ENCODE measurements at regions not wholly inside any gene's neighbourhood (a gene's known extent, or its start where the extent isn't known, plus 50 kb on each side); places are given as distances from the start of the nearest gene placed in this dataset.

DNA sequence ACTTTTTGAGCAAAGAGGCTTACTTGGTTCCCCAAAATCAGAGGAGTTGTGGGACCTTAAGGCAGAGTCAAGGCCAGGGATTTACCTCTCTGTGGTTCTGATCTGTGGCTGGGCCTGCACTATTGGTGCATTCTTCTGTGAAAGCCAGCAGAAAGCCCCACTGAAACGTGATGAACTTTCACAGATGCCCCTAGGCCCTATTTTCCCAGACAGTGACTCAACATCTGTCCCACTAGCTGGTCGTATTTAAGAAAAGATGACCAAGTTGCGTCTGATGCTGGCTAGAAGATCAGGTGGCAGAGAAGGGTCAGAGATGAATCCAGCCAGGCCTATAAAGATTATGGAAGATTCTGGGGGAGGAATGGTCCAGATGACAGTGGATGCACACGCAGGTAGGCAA lies 153.1 kb downstream of the ACTL7B start:
- no peaks in the 10 kb centered on the region for H3K27me3 ChIP-seq (ENCODE audit: insufficient read depth, insufficient read length)
- H3K9me3 ChIP-seq (ENCODE audit: insufficient read depth, low read length) = no peaks in the 10 kb centered on the region
- TF ChIP-seq ZNF274 (IDR thresholded peaks at IDR 0.05; ENCODE audit: low read depth, low read length) = no peak
- no peak for TF ChIP-seq SUZ12 (IDR thresholded peaks at IDR 0.05; ENCODE audit: extremely low read depth, insufficient read depth, insufficient read length)
- no peak for TF ChIP-seq YY1 (IDR thresholded peaks at IDR 0.05; ENCODE audit: insufficient read depth, insufficient read length)
- no peaks in the 10 kb centered on the region for H3K4me1 ChIP-seq (ENCODE audit: insufficient read depth, insufficient read length)
- H3K9ac ChIP-seq (ENCODE audit: insufficient read length, low read depth) = no peak overlapping the region
- DNase-seq (ENCODE audit: low read depth, low spot score) = no peak
- H3K4me3 ChIP-seq (ENCODE audit: insufficient read length, low read depth) = no peak overlapping the region
- no peaks in the 10 kb centered on the region for H3K36me3 ChIP-seq (ENCODE audit: insufficient read depth, insufficient read length, low read length)

- Histone ChIP-seq H3K36me3 (ENCODE audit: insufficient read depth, insufficient read length, low read length) (no peaks in the 10 kb centered on the region), H3K27me3 (ENCODE audit: insufficient read depth, insufficient read length) (no peaks in the 10 kb centered on the region), H3K9me3 (ENCODE audit: insufficient read depth, low read length) (peaks cover 17% of the 10 kb centered on the region), H3K4me1 (ENCODE audit: insufficient read depth, insufficient read length) (no peaks in the 10 kb centered on the region), H3K9ac (ENCODE audit: insufficient read length, low read depth) (no peak overlapping the region), H3K4me3 (ENCODE audit: insufficient read length, low read depth) (no peak overlapping the region)
- TF ChIP-seq ZNF274 (IDR thresholded peaks at IDR 0.05; ENCODE audit: low read depth, low read length) (no peak), SUZ12 (IDR thresholded peaks at IDR 0.05; ENCODE audit: extremely low read depth, insufficient read depth, insufficient read length) (no peak), YY1 (IDR thresholded peaks at IDR 0.05; ENCODE audit: insufficient read depth, insufficient read length) (no peak)
- DNase-seq (ENCODE audit: low read depth, low spot score) = no peak
These were observed 157.0 kb downstream of the ACTL7B start for GRCh38 chr9:108698801-108699200.

DNA sequence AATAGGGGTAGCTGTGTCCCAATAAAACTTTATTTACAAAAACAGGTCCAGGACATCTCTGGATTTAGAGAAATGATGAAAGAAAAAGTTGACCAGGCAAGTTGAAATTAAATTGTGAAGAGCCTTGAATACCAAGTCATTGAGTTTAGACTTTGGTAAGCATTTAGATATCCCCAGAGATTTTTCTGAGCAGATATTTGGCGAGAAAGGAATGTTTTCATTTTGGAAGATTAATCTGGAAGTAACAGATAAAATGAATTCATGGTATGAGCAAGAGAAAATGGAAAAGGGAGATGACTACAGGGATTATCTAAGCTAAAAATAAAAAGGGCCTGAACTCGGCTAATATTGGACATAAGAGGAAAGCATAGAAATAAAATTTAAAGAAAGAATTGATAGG lies 157.6 kb downstream of the ACTL7B start:
- no peak overlapping the region for H3K9ac ChIP-seq (ENCODE audit: insufficient read length, low read depth)
- no peak for TF ChIP-seq SUZ12 (IDR thresholded peaks at IDR 0.05; ENCODE audit: extremely low read depth, insufficient read depth, insufficient read length)
- TF ChIP-seq YY1 (IDR thresholded peaks at IDR 0.05; ENCODE audit: insufficient read depth, insufficient read length) = no peak
- TF ChIP-seq ZNF274 (IDR thresholded peaks at IDR 0.05; ENCODE audit: low read depth, low read length) = no peak
- no peaks in the 10 kb centered on the region for H3K36me3 ChIP-seq (ENCODE audit: insufficient read depth, insufficient read length, low read length)
- H3K9me3 ChIP-seq (ENCODE audit: insufficient read depth, low read length) = peaks cover 17% of the 10 kb centered on the region
- H3K27me3 ChIP-seq (ENCODE audit: insufficient read depth, insufficient read length) = no peaks in the 10 kb centered on the region
- no peak for DNase-seq (ENCODE audit: low read depth, low spot score)
- H3K4me1 ChIP-seq (ENCODE audit: insufficient read depth, insufficient read length) = no peaks in the 10 kb centered on the region
- H3K4me3 ChIP-seq (ENCODE audit: insufficient read length, low read depth) = no peak overlapping the region

DNA sequence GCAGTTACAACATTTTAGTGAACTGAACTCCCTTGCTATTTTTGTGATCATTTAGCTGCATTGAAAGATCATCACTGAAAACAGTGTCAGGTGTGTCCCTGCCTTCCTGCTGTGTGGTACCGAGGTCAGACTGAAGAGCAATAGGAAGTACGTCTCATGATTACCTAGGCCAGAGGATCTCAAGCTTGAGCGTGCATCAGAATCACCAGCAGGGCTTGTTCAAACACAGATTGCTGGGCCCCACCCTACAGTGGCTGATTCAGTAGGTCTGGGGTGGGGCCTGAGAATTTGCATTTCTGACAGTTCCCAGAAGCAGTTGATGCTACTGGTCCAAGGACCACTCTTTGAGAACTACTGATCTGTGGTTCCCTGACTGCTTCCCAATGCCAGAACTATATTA lies 159.6 kb downstream of the ACTL7B start:
- Histone ChIP-seq H3K4me1 (ENCODE audit: insufficient read depth, insufficient read length) (no peaks in the 10 kb centered on the region), H3K27me3 (ENCODE audit: insufficient read depth, insufficient read length) (no peaks in the 10 kb centered on the region), H3K9me3 (ENCODE audit: insufficient read depth, low read length) (peaks cover 17% of the 10 kb centered on the region), H3K4me3 (ENCODE audit: insufficient read length, low read depth) (no peak overlapping the region), H3K9ac (ENCODE audit: insufficient read length, low read depth) (no peak overlapping the region), H3K36me3 (ENCODE audit: insufficient read depth, insufficient read length, low read length) (no peaks in the 10 kb centered on the region)
- no peak for TF ChIP-seq ZNF274 (IDR thresholded peaks at IDR 0.05; ENCODE audit: low read depth, low read length)
- DNase-seq (ENCODE audit: low read depth, low spot score) = no peak

GRCh38 chr9:108694170-108694569 lies 161.6 kb downstream of the ACTL7B start:
- H3K27me3 ChIP-seq (ENCODE audit: insufficient read depth, insufficient read length) = no peaks in the 10 kb centered on the region
- no peaks in the 10 kb centered on the region for H3K4me1 ChIP-seq (ENCODE audit: insufficient read depth, insufficient read length)
- no peaks in the 10 kb centered on the region for H3K36me3 ChIP-seq (ENCODE audit: insufficient read depth, insufficient read length, low read length)
- H3K9ac ChIP-seq (ENCODE audit: insufficient read length, low read depth) = no peak overlapping the region
- DNase-seq (ENCODE audit: low read depth, low spot score) = no peak
- TF ChIP-seq YY1 (IDR thresholded peaks at IDR 0.05; ENCODE audit: insufficient read depth, insufficient read length) = no peak
- TF ChIP-seq SUZ12 (IDR thresholded peaks at IDR 0.05; ENCODE audit: extremely low read depth, insufficient read depth, insufficient read length) = no peak
- TF ChIP-seq ZNF274 (IDR thresholded peaks at IDR 0.05; ENCODE audit: low read depth, low read length) = no peak
- H3K9me3 ChIP-seq (ENCODE audit: insufficient read depth, low read length) = peaks cover 17% of the 10 kb centered on the region
- no peak overlapping the region for H3K4me3 ChIP-seq (ENCODE audit: insufficient read length, low read depth)

DNA sequence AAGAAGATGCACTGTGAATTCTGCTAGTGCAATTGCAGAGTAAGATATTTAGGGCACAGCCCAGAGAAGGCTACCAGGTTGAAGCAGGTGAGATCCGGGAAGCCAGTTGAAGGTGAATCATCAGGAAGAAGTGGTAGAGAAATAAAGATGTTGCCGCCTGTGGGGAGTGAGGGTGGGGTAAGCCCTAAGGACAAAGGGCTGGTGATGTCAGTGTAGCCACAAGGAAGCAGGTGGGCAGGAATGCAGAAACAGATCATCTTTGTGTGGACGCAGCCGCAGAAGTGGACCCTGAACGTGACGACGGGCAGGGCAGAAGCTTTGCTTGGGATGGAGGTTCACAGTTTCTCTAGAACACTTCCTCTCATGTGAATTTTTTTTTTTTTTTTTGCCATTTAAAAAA lies 164.2 kb downstream of the ACTL7B start:
- Histone ChIP-seq H3K36me3 (ENCODE audit: insufficient read depth, insufficient read length, low read length) (no peaks in the 10 kb centered on the region), H3K27me3 (ENCODE audit: insufficient read depth, insufficient read length) (no peaks in the 10 kb centered on the region), H3K9me3 (ENCODE audit: insufficient read depth, low read length) (peaks cover 19% of the 10 kb centered on the region), H3K4me1 (ENCODE audit: insufficient read depth, insufficient read length) (no peaks in the 10 kb centered on the region), H3K9ac (ENCODE audit: insufficient read length, low read depth) (no peak overlapping the region), H3K4me3 (ENCODE audit: insufficient read length, low read depth) (no peak overlapping the region)
- no peak for TF ChIP-seq YY1 (IDR thresholded peaks at IDR 0.05; ENCODE audit: insufficient read depth, insufficient read length)
- TF ChIP-seq ZNF274 (IDR thresholded peaks at IDR 0.05; ENCODE audit: low read depth, low read length) = no peak
- no peak for TF ChIP-seq SUZ12 (IDR thresholded peaks at IDR 0.05; ENCODE audit: extremely low read depth, insufficient read depth, insufficient read length)
- no peak for DNase-seq (ENCODE audit: low read depth, low spot score)

DNA sequence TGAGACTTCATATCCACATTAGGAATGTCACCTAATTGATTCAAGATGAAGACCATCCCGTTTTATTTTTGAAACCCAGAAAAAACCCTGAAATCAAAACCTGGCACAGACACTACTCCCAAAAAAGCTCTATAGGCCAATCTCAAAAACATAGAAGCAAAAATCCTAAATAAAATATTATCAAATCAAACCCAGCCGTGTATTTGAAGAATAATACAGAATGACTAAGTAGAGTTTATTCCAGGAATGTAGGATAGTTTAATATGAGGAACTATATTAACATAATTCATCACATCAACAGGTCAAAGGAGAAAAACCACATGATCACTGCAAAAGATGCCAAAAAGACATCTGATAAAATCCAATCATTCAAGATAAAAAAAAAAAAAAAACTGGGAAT lies 167.1 kb downstream of the ACTL7B start:
- no peak overlapping the region for H3K4me3 ChIP-seq (ENCODE audit: insufficient read length, low read depth)
- no peak for TF ChIP-seq SUZ12 (IDR thresholded peaks at IDR 0.05; ENCODE audit: extremely low read depth, insufficient read depth, insufficient read length)
- no peak for TF ChIP-seq ZNF274 (IDR thresholded peaks at IDR 0.05; ENCODE audit: low read depth, low read length)
- TF ChIP-seq YY1 (IDR thresholded peaks at IDR 0.05; ENCODE audit: insufficient read depth, insufficient read length) = no peak
- peaks cover 15% of the 10 kb centered on the region; the same call in 1 of the 2 replicates for H3K9me3 ChIP-seq (ENCODE audit: insufficient read depth, low read length)
- H3K27me3 ChIP-seq (ENCODE audit: insufficient read depth, insufficient read length) = no peaks in the 10 kb centered on the region
- peaks cover 3% of the 10 kb centered on the region for H3K4me1 ChIP-seq (ENCODE audit: insufficient read depth, insufficient read length)
- H3K9ac ChIP-seq (ENCODE audit: insufficient read length, low read depth) = no peak overlapping the region
- no peaks in the 10 kb centered on the region for H3K36me3 ChIP-seq (ENCODE audit: insufficient read depth, insufficient read length, low read length)
- no peak for DNase-seq (ENCODE audit: low read depth, low spot score)

- H3K9me3 ChIP-seq (ENCODE audit: insufficient read depth, low read length) = peaks cover 15% of the 10 kb centered on the region; the same call in 1 of the 2 replicates
- DNase-seq (ENCODE audit: low read depth, low spot score) = no peak
- TF ChIP-seq SUZ12 (IDR thresholded peaks at IDR 0.05; ENCODE audit: extremely low read depth, insufficient read depth, insufficient read length) (no peak), ZNF274 (IDR thresholded peaks at IDR 0.05; ENCODE audit: low read depth, low read length) (no peak), YY1 (IDR thresholded peaks at IDR 0.05; ENCODE audit: insufficient read depth, insufficient read length) (no peak)
- H3K27me3 ChIP-seq (ENCODE audit: insufficient read depth, insufficient read length) = no peaks in the 10 kb centered on the region
- peaks cover 3% of the 10 kb centered on the region for H3K4me1 ChIP-seq (ENCODE audit: insufficient read depth, insufficient read length)
- H3K9ac ChIP-seq (ENCODE audit: insufficient read length, low read depth) = no peak overlapping the region
- H3K36me3 ChIP-seq (ENCODE audit: insufficient read depth, insufficient read length, low read length) = no peaks in the 10 kb centered on the region
- H3K4me3 ChIP-seq (ENCODE audit: insufficient read length, low read depth) = no peak overlapping the region
These were observed 167.7 kb downstream of the ACTL7B start for GRCh38 chr9:108688051-108688450.

All from NT2/D1 (cell line).